OCI-LY1 (cell line): ENCODE measurements at regions not wholly inside any gene's neighbourhood (a gene's known extent, or its start where the extent isn't known, plus 50 kb on each side); places are given as distances from the start of the nearest gene placed in this dataset.

Experiments used
- CTCF ChIP-seq: fragments of 200-600 bp; sonication (generic), shearing (Covaris generic); IDR thresholded peaks from 2 replicates; pipeline ENCODE4 v1.5.1; 2017; ENCODE audit warnings: mild to moderate bottlenecking, antibody characterized with exemption, low read length, moderate library complexity, mixed read lengths
- EZH2 ChIP-seq: fragments of 200-600 bp; sonication (generic), shearing (Covaris generic); IDR thresholded peaks from 2 replicates; pipeline ENCODE4 v1.8.0; 2017; ENCODE audit warnings: borderline replicate concordance, mixed run types, mild to moderate bottlenecking, antibody characterized with exemption, low read length, moderate library complexity, mixed read lengths

GRCh38 chr12:90026516-90026915 lies 317.9 kb upstream of the ATP2B1 start:
- TF ChIP-seq EZH2 = no peak
- no peak for TF ChIP-seq CTCF
